HG02973 (cell line): ENCODE measurements at regions not wholly inside any gene's neighbourhood (a gene's known extent, or its start where the extent isn't known, plus 50 kb on each side); places are given as distances from the start of the nearest gene placed in this dataset.
"Not testable (repeated sequence)": the region's sequence is repeated elsewhere in the genome, so short reads cannot be mapped to it uniquely, and the experiment has no call there.

Experiments used
- ATAC-seq: cut with Tn5 transposase; IDR thresholded peaks from one replicate; pipeline ENCODE4 v1.9.1; 2021; ENCODE audit warnings: moderate library complexity; ENCODE audit not compliant: unreplicated experiment

DNA sequence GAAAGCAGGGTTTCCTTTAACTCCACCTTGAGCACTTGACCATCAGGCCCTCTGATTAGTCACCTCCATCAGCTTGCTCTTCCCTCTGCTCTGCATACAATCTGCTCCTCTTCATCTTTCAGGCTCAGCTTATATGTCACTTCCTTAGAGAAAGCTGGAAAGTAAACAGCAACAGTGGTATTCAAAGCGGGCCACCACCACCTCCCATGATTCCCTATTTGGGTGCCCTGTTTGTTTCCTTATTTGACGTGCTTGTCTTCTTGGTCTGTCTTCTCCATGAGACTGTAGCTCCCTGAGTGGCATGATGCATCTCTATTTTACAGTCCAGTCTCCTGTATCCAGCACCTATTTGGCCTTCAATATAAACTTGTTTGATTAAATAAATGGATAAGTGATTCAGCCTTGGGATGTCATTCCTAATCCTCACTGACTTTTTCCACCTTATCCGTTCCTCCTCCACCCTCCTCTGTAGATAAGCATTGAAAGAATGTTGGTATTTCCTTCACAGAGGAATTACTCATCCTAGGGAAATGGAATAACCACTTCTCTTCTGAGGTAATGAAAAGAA is 102.8 kb upstream of the SGK1 start:
- ATAC-seq, result no peak

DNA sequence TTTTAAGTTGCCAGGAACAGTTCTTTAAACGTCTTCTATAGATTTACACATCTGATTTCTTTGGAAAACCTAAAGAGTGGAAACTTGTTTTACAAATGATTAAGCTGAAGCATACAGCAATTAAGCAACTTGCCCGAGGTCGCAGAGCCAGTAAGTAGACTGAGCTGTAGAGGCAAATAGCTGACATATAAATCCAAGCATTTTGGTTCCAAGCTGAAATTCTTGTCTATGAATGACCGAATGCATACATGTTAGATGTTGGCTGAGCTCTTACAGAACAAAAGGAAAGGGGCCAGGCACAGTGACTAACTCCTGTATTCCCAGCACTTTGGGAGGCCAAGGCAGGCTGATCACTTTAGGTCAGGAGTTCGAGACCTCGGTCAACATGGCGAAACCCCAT is 101.8 kb upstream of the SGK1 start:
- no peak for ATAC-seq

GRCh38 chr6:134416418-134417154 is 98.7 kb upstream of the SGK1 start:
- no peak for ATAC-seq

GRCh38 chr6:134415656-134416055 is 97.7 kb upstream of the SGK1 start:
- no peak for ATAC-seq

DNA sequence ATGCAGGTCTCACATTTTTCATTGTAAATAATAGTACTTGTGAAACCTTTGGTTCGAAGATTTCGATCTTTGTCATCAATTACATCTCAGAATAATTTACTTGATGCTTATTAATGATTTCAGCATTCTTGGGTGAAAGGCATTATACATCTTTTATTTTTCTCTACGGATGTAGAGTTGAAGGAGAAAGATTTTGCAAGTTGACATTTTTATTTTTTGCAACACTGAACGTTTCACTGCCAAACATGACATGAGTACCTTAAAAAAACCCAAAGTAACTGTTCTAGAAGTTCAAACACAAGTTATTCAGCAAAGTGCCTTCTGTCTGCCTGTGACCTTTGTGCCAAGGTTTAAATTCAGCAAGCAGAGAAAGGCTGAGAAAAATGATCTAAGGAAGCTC is 97.3 kb upstream of the SGK1 start:
- no peak for ATAC-seq

- ATAC-seq, result no peak
Measured at GRCh38 chr6:134414793-134415192, 96.9 kb upstream of the SGK1 start.

DNA sequence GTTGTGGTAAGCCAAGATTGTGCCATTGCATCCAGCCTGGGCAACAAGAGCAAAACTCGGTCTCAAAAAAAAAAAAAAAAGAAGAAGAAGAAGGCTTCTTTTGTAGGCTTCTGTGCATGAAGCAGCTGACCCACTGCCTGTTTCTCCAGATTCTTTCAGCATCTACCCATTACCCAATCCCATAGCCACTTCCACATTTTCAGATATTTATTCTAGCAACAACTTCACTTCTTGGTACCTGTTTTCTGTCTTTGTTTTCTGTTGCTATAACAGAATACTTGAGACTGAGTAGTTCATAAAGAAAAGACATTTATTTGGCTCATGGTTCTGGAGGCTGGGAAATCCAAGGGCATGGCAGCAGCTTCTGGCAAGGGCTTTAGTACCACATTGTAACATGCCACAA is 95.3 kb upstream of the SGK1 start:
- ATAC-seq, result no peak

- no peak for ATAC-seq
Measured at GRCh38 chr6:134410541-134410940, 92.6 kb upstream of the SGK1 start.

- no peak for ATAC-seq
Measured at GRCh38 chr6:134407791-134408190, 89.9 kb upstream of the SGK1 start.

DNA sequence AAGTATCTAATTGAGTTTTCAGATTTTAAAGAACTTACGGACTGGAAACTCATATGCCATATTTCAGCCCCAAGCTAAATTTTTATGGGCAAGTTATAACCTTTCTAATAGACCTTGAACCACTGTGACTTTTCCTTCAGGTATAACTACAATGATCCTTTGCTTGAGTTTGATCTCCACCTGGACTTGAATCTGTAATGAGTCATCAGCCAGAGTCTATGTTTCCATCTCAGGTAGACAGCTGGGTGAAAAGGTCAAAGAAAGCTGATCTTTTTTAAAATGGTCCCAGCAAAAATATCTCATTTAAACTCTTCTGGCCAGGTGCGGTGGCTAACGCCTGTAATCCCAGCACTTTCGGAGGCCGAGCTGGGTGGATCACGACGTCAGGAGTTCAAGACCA is 88.4 kb upstream of the SGK1 start:
- ATAC-seq, result no peak

DNA sequence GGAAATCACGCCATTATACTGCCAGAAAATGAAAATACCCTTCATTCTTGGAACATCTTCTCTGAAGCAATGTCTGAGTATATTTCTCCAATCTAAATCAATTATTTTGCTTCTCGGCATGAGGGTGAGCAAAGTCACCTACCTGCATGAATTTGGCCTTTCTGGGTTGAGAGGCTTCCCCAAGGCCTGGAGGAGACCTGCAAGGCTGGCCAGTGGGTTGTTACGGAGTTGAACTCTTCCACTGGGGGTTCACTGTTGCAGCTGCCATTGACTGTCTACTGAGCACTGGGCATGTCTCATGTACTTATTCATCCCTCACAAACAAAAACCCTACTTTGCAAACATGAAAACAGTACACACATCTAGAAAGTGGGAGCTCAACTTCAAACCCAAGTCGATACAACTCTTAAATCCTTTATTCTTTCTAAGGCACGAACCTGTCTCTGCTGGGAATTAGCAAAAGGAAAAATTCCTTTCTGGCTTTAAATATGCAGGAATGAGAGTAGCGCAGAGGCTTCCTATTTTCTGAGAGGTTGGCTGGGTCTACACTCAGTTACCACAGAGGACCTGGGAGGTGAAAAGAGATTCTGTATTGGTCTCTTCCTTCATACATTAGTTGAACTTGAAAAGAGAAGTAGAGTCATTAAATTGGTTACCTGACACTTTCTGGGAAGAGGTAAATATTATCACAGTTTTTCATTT is 87.6 kb upstream of the SGK1 start:
- ATAC-seq, result no peak

DNA sequence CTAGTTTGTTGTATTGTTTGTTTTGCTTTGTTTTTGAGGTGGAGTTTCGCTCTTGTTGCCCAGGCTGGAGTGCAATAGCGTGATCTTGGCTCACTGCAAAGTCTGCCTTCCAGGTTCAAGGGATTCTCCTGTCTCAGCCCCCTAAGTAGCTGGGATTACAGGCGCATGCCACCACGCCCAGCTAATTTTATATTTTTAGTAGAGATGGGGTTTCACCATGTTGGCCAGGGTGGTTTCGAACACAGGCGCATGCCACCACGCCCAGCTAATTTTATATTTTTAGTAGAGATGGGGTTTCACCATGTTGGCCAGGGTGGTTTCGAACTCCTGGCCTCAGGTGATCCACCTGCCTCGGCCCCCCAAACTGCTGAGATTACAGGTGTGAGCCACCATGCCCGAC is 85.4 kb upstream of the SGK1 start:
- not testable (repeated sequence) for ATAC-seq

DNA sequence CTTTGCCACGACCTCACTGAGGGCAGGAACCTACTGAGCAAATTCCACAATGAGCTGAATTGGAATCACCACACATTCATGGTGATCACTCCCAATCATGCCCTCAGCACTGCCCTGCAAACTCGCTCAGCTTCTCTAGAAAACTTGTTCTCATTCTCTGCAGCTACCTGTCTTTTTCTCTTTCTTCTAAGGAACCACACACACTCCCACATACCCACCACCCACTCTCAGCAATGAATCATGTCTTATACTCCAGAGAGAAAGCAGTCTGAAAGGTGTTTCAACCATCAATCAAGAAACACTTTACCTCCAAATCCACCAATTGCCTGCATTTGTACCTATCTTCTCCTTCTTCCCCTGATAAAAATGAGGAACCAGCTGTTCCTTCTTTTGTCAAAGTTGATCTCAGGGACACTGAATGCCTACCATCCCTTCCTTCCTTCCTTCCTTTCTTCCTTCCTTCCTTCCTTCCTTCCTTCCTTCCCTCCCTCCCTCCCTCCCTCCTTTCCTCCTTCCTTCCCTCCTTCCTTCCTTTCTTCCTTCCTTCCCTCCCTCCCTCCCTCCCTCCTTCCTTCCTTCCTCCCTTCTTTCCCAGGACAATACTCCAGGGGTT is 84.6 kb upstream of the SGK1 start:
- no peak for ATAC-seq

GRCh38 chr6:134400941-134401340 is 83.0 kb upstream of the SGK1 start:
- ATAC-seq, result no peak

- ATAC-seq, result no peak
Measured at GRCh38 chr6:134398453-134398852, 80.5 kb upstream of the SGK1 start.

GRCh38 chr6:134397676-134398075 is 79.8 kb upstream of the SGK1 start:
- ATAC-seq, result no peak

GRCh38 chr6:134394905-134395304 is 77.0 kb upstream of the SGK1 start:
- ATAC-seq, result no peak

DNA sequence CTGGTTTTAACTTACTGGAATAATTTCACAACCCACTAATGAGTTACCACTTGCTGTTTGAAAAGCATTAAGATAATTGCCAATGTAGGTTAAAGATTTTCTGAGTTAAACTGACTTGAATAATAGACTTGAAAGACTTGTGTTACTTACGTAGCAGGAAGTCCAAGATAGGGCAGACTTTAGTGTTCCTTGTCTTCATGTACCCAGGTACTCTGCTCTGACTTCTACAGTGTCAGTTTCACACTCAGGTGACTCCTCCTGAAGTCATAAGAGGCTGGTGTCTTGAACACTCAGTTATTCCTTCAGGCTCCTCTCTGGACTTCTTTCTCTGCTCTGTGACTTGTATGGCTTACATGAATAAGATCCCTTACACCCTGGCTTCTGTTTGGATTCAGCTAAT is 76.3 kb upstream of the SGK1 start:
- ATAC-seq, result no peak

DNA sequence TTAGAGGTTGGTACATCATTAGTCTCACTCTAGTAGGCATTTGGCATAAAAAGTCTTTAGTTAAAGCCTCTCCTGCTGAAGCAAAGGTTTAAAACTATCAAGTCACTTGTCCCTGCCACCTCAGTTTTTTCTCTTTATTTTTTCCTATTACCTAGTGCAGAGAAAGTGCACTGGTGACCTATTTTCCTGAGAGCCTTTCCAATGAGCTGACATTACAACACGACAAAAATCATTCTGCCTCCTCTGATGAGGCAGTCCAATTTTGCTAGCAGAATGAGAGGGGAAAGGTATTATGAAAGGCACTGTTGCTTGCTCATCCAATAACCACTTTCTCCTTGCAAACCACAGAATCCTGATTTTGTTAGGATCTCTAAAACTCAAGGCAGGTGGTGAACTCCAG is 73.3 kb upstream of the SGK1 start:
- ATAC-seq, result no peak

GRCh38 chr6:134389658-134390057 is 71.7 kb upstream of the SGK1 start:
- ATAC-seq, result no peak

- no peak for ATAC-seq
Measured at GRCh38 chr6:134389129-134389528, 71.2 kb upstream of the SGK1 start.

GRCh38 chr6:134386482-134386881 is 68.6 kb upstream of the SGK1 start:
- not testable (repeated sequence) for ATAC-seq
